Nucleus accumbens (tissue), 56 donors: ENCODE measurements at regions not wholly inside any gene's neighbourhood (a gene's known extent, or its start where the extent isn't known, plus 50 kb on each side); places are given as distances from the start of the nearest gene placed in this dataset.
"Not testable (repeated sequence)": the region's sequence is repeated elsewhere in the genome, so short reads cannot be mapped to it uniquely, and the experiment has no call there.

Source experiments
- DNase-seq, 56 donors: peaks; one replicate each; lab custom pipeline; 2025; lab: John Stamatoyannopoulos, UW

DNA sequence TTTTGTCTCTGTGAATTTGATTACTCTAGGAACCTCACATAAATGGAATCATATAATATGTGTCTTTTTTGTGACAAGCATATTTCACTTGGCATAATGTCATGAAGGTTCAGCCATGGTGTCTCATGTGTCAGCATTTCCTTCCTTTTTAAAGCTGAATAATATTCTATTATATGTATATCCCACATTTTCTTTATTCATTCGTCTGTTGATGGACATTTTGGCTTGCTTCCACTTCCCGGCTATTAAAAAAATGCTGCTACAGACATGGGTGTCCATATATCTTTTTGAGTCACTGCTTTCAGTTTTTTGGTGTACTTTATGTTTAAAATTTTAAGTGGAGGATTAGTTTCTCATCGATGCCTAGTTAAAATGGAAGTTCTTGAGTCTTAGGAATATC lies 59.8 kb upstream of the C5orf63 start:
- DNase-seq, result no peak

DNA sequence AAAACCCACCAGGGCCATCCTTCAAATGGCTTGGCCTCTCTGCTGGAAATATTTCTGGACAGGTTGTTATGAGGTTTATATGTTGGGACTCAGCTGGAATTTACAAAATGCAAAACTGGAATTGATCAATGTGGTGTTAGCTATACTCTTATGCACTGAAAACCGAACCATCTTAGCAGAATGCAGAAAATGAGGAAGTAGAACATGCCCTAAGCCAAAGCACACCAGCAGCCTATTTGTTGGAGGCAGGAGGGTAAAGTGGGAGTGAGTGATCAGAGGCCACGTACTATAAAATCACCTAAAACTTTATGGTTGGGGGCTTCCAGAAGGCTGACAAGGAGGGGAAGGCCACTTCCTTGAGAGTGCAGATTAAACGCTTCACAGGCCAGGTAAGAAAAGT lies 63.6 kb upstream of the C5orf63 start:
- DNase-seq, result no peak

DNA sequence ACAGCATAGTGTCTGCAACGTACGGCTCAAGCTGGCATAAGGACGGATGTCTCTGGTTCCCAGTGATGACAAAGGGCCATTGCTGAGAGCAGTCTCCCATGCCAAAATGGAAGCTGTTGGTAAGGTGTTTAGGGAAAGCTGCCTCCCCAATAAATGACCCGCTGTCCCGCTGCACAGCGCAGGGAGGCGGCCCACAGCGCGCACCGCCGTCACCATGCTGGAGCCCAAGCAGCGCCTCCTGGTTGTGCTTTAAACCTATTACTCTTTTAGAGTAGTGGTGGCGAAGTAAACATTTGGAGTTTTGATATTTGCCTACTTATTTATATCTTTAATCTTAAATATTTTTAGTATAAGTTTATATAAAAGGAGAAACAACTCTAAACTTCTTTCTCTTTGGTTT lies 70.4 kb upstream of the C5orf63 start:
- no peak for DNase-seq

DNA sequence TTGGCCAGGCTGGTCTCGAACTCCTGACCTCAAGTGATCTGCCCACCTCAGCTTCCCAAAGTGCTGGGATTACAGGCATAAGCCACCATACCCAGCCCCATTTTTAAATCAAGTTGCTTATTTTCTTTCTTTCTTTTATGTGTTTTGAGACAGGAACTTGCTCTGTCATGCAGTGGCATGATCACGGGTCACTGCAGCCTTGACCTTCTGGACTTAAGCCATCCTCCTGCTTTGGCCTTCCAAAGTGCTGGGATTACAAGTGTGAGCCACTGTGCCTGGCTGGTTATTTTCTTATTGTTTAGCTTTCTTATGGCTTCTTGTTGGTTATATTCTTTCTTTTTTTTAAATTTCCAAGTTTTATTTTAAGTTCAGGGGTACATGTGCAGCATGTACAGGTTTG lies 79.7 kb upstream of the C5orf63 start:
- DNase-seq, result no peak

DNA sequence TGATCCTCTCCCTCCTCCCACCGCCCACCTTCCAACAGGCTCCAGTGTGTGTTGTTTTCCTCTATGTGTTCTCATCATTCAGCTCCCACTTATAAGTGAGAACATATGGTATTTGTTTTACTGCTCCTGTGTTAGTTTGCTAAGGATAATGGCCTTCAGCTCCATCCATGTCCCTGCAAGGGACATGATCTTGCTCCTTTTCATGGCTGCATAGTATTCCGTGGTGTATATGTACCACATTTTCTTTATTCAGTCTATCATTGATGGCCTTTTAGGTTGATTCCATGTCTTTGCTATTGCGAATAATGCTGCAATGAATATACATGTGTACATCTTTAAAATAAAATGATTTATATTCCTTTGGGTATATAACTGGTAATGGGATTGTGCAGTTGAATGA lies 80.2 kb upstream of the C5orf63 start:
- no peak for DNase-seq

DNA sequence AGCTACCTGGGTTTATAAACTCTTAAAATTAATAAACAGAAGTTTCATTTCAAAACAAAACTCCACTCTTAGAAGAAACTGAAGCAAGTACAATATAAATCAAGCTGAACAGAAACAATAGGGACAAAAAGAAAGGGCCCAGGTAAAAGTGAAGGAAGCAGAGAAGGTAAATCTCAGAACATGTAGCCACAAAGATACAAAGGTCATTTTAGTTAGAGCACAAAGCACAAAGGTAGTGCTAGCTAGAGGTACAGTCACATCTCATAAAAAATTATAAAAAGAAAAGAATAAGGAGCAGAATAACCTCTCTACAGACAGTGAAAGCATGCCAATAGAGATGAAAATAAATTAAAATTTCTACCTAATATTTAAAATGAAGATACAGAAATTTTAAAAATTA lies 90.4 kb upstream of the C5orf63 start:
- no peak for DNase-seq

DNA sequence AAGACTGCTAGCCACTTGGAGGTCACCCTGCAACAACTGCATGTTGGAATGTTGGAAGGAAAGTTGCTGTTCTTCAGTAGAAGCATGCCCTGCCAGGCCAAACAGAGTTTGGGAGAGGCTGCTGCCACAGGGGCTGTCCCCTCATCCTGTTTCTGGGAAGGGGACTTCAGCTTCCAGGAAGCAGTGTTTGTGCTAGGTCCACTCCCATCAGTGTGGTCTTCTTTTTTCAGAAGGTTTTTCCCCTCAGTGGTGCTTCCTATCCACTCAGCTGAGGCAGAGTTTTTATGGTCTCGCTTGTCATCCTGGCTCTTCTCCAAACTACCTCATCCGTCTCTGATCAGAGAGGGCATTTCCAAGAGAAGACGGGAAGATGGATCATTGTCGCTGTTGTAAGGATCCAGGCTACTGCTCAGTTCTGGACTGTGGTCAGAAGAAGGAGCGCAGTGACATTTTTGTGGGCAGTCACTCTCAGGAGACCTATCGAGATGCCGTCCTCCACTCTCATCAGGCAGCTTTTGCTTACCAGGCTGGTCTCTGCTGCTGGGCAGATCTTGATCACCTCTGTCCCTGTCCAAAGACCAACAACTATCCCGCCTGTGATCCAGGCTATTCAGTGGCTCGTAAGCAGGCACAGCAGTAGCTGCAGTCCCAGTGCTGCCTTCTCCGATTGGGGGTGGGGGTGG lies 97.8 kb upstream of the C5orf63 start:
- DNase-seq, result no peak

DNA sequence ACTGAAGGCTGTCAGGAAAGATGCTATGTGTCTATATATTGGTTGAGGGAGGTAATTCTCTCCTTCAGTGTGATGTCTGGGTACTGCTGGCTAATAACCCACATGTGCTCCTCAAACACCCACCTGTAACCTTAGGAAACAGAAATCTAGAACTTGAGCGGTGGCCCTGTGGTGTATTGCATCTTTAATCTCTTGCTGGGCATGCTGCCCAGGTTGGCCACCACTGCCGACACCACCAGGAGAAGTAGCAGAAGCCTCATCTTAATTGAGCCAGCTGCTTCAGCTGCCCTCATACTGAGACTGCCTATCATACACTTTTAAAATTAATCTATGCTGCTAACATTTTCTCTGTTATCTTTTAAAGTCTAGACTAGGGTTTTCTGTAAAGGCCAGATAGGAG lies 103.5 kb upstream of the C5orf63 start:
- DNase-seq, result no peak

DNA sequence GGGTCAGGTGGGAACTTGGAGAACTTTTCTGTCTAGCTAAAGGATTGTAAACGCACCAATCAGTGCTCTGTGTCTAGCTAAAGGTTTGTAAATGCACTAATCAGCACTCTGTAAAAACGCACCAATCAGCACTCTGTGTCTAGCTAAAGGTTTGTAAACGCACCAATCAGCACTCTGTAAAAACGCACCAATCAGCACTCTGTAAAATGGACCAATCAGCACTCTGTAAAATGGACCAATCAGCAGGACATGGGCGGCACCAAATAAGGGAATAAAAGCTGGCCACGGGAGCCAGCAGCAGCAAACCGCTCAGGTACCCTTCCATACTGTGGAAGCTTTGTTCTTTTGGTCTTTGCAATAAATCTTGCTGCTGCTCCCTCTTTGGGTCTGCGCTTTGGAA lies 108.0 kb upstream of the MEGF10 start:
- not testable (repeated sequence) for DNase-seq

DNA sequence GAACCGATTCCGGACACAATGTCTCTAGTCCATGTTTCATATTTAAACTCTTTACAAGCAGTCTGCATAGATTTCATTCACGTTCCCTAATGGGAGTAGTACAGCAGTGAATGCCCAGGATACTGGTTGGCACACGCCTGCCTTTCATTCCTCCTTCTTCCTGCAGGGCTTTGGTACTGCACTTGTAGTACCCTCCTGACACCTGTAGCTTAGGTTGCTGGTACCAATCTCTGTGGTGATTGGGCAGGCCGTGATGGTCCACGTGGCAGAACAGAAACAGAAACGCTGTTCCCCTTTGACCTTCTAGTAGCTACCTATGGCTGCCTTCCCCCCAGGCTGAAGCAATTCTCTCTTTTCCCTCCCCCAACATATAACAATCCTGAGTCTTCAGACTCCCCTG lies 107.3 kb upstream of the MEGF10 start:
- DNase-seq, result no peak

DNA sequence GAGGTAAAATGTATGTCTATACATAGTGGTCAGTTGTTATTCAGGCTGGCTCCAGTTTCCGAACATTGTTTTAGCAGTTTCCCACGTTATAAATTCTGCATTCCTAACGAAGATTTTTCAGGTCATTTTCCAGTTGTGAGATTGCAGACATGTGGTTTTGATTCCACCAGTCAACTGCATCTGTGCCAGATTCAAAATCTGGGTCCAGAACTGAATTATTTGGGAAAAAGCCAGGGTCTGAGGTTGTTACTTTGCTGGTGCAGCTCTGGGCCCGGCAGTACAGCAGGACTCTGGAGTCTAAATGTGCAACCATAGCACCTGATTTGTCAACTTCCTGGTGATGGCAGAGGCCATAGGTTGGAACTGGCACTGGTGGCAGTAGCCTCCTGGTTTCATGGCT lies 105.7 kb upstream of the MEGF10 start:
- DNase-seq, result no peak

DNA sequence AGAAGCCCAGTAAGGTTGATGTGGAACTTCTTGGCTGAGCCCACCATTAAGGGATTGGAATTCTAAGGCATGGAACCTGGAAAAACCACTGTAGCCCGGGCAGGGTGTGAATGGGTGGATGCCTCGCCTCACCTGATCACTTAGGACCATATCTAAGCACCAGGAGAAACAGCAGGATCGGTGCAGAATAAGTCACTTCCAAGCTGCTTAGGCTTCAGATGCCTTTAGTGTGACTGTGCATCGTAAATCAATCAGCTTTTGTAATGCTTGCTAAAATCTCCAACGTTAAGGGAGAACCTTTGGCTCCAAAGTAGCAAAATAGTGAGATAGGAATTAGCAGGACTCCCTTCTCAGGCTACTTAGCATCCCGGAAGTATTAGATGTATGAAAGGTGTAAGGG lies 103.9 kb upstream of the MEGF10 start:
- no peak for DNase-seq

DNA sequence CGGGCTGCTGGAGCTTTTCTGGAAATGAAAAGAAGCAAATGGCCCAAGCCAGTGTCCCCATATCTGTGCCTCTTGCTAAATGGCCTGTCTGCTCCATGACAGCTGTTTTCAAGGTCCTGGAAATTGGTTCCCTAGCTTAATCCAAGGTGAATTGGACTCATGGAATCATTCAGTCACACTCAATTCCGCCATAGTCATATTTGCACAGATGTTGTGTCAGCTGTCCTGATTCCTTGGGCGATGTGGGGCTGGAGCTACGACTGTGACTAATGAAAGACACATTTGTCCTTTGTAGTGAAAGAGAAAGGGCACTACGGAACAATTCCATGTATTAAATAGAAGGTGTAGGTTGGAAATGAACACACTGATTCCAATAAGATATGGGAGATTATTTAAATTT lies 102.9 kb upstream of the MEGF10 start:
- peak in 1 of 56 donors; percentile 29 for DNase-seq

DNA sequence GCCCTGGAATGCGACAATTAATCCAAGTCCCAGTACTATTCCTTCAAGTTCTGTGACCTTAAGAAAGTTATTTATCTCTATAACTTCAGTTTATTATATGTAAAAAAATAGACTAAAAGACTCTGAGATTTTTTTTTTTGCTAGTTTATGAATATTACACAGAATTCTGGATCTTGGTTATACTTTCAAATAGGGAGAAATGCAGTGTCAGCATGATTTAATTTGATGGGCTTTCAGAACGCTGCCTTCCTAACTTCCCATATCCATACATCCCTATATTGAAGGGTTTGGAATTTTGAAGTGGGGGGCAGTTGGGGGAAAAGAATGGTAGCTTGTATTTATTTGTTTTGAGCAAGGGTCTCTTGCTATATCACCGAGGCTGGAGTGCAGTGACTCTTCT lies 98.4 kb upstream of the MEGF10 start:
- no peak for DNase-seq

DNA sequence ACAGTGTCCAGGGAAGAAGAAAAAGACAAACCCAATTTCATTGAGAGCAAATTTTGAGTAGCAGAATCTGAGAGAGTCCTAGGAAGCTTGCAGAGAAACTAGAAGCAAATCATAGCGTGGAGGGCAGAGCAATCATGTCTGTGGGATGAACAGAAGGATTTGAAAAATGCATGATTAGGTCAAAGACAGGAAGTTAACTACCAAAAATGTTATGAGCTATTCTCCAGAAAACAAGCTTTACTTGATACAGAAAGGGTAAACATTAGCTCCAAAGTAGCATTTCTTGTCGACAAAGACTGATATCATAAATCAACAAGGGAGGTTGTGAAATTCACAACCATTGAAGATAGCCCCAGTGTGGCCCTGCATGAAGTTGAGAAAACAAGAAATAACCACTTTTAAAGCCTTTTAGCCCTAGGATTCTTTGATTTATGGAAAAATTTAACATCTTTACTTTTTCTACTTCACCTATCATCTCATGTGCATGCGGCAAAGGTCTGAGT lies 97.7 kb upstream of the MEGF10 start:
- DNase-seq, result no peak

DNA sequence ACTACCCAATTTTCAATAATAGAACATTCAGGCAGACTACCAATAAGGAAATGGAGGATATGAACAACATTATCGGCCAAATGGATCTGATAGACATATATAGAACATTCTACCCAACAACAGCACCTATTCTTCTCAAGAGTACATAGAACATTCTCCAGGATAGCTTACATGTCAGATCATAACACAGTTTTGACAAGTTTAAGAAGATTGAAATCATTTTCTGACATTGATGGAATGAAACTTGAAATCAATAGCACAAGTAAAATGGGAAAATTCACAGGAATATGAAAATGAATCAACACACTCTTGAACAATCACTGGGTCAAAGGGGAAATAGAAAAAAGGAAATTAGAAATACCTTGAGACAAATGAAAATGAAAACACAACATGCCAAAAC lies 94.6 kb upstream of the MEGF10 start:
- DNase-seq, result no peak

DNA sequence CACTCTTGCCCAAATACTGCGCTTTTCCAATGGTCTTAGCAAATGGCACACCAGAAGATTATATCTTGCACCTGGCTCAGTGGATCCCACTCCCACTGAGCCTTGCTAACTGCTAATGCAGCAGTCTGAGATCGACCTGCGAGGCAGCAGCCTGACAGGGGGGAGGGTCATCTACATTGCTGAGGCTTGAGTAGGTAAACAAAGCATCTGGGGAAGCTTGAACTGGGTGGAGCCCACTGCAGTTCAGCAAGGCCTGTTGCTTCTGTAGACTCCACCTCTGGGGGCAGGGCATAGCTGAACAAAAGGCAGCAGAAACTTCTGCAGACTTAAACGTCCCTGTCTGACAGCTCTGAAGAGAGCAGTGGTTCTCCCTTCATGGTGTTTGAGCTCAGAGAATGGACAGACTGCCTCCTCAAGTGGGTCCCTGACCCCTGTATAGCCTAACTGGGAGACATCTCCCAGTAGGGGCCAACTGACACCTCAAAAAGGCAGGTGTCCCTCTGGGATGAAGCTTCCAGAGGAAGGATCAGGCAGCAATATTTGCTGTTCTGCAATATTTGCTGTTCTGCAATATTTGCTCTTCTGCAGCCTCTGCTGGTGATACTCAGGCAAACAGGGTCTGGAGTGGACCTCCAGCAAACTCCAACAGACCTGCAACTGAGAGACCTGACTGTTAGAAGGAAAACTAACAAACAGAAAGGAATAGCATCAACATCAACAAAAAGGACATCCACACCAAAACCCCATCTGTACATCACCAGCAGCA lies 93.0 kb upstream of the MEGF10 start:
- DNase-seq, result not testable (repeated sequence)

DNA sequence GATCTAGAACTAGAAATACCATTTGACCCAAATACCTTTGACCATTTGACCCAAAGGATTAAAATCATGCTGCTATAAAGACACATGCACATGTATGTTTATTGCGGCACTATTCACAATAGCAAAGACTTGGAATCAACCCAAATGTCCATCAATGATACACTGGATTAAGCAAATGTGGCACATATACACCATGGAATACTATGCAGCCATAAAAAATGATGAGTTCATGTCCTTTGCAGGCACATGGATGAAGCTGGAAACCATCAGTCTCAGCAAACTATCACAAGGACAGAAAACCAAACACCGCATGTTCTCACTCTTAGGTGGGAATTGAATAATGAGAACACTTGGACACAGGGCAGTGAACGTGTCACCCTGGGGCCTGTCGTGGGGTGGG lies 87.9 kb upstream of the MEGF10 start:
- not testable (repeated sequence) for DNase-seq

DNA sequence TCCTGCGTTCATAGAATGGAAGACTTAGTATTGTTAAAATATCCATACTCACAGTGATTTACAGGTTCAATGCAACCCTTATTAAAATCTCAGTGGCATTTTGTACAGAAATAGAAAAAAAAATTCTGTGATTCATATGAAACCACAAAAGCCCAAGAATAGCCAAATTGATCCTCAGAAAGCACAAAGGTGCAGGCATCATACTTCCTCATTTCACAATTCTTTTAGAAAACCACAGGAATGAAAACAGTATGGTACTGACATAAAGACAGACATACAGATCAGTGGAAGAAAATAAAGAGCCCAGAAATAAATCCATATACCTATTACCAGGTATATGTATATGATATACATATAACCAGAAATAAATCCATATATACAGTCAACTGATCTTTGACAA lies 86.8 kb upstream of the MEGF10 start:
- no peak for DNase-seq

DNA sequence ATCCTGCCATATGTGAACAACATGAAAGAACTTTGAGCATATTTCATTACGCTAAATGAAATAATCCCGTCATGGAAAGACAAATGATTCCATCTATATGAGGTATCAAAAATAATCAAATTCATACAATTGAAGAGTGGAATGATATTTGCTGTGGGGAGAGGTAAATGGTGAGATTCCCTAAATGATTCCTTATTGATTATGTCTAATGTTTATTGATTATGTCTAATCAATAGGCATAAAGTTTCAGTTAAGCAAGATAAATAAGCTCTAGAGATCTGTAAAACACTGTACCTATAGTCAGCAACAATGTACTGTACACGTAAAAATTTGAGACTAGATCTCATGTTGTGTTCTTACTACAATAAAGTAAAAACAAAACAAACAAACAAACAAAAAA lies 85.4 kb upstream of the MEGF10 start:
- no peak for DNase-seq

DNA sequence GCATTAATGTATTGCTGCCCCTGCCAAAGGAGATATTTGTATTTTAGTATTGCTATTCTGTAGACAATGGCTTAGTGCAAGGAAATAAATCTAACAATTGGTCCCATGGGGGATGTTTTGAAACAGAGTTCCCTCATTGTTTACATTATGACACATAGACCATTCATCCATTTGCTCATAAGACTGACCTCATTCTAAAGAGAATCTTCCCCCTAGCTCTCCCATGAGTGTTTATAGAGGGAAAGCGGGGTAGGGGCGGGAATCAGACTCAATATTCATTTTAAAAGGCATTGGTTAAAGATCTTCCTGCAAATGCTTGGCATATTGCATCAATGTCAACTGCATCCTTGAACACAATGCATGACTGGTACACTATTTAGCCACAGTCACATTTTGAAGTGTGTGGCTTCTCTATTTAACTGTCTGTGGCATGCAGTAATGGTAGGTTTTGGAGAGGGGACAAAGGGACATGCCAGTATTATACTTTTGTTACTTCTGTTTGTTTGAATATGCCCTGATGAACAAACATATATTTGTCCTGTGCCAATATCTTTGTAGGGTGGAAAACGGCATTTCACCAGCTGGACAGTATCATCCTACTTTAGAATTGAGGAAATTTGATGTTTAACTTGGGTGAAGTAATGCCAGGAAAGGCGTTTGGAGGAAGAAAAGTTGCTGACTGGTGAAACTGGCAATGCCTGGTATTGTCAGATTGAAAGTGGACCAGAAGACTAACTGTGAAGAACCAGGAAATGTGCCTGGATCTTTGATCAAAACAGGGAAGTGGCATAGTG lies 84.1 kb upstream of the MEGF10 start:
- DNase-seq, result peak in 1 of 56 donors; percentile 6
